ENCODE measurements at regions not wholly inside any gene's neighbourhood (a gene's known extent, or its start where the extent isn't known, plus 50 kb on each side); places are given as distances from the start of the nearest gene placed in this dataset.

GRCh38 chr4:104890598-104891275, 255.9 kb upstream of the TET2 start:
- no peak for DNase-seq (ENCODE audit: low spot score)
- no peak overlapping the region for H3K27ac ChIP-seq (ENCODE audit: poor library complexity, severe bottlenecking)
- no peaks in the 10 kb centered on the region for H3K4me1 ChIP-seq (ENCODE audit: insufficient read depth, poor library complexity, severe bottlenecking)
- TF ChIP-seq CTCF (IDR thresholded peaks at IDR 0.05; ENCODE audit: poor library complexity, severe bottlenecking): no peak
- no peak overlapping the region for H3K4me3 ChIP-seq (ENCODE audit: severe bottlenecking)
- no peaks in the 10 kb centered on the region for H3K9me3 ChIP-seq (ENCODE audit: severe bottlenecking)
- H3K27me3 ChIP-seq (ENCODE audit: insufficient read depth, poor library complexity, severe bottlenecking): no peaks in the 10 kb centered on the region
- no peak for ATAC-seq (ENCODE audit: low read depth)
- no peaks in the 10 kb centered on the region for H3K36me3 ChIP-seq (ENCODE audit: low read depth)

- Histone ChIP-seq H3K4me3 (ENCODE audit: severe bottlenecking) (no peak overlapping the region), H3K27ac (ENCODE audit: poor library complexity, severe bottlenecking) (no peak overlapping the region), H3K4me1 (ENCODE audit: insufficient read depth, poor library complexity, severe bottlenecking) (no peaks in the 10 kb centered on the region), H3K9me3 (ENCODE audit: severe bottlenecking) (no peaks in the 10 kb centered on the region), H3K27me3 (ENCODE audit: insufficient read depth, poor library complexity, severe bottlenecking) (no peaks in the 10 kb centered on the region), H3K36me3 (ENCODE audit: low read depth) (no peaks in the 10 kb centered on the region)
- ATAC-seq (ENCODE audit: low read depth) (no peak), DNase-seq (ENCODE audit: low spot score) (no peak)
- no peak for TF ChIP-seq CTCF (IDR thresholded peaks at IDR 0.05; ENCODE audit: poor library complexity, severe bottlenecking)
Observed at GRCh38 chr4:104896660-104897645, 249.7 kb upstream of the TET2 start.

DNA sequence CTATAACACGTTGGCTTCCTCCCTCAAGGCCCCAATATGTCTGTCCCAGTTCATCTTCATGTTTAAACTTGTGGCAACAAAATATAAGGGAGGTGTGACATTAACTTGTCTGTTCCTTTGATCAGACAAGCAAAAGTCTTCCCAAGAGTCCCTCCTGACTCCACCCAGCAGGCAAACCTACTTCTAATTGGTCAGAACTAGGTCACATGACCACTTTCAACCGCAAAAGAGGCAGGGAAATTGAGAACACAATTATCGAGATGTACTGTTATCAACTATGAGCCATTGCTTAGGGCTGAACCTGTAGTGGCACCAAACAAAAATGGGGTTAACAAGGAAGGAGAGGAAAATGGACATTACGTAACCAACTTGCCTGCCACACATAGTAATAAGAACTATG, 246.8 kb upstream of the TET2 start:
- no peak overlapping the region for H3K4me3 ChIP-seq (ENCODE audit: severe bottlenecking)
- H3K9me3 ChIP-seq (ENCODE audit: severe bottlenecking): no peaks in the 10 kb centered on the region
- H3K27ac ChIP-seq (ENCODE audit: poor library complexity, severe bottlenecking): no peak overlapping the region
- H3K4me1 ChIP-seq (ENCODE audit: insufficient read depth, poor library complexity, severe bottlenecking): no peaks in the 10 kb centered on the region
- H3K27me3 ChIP-seq (ENCODE audit: insufficient read depth, poor library complexity, severe bottlenecking): no peaks in the 10 kb centered on the region
- no peaks in the 10 kb centered on the region for H3K36me3 ChIP-seq (ENCODE audit: low read depth)
- ATAC-seq (ENCODE audit: low read depth): no peak
- DNase-seq (ENCODE audit: low spot score): no peak
- no peak for TF ChIP-seq CTCF (IDR thresholded peaks at IDR 0.05; ENCODE audit: poor library complexity, severe bottlenecking)

DNA sequence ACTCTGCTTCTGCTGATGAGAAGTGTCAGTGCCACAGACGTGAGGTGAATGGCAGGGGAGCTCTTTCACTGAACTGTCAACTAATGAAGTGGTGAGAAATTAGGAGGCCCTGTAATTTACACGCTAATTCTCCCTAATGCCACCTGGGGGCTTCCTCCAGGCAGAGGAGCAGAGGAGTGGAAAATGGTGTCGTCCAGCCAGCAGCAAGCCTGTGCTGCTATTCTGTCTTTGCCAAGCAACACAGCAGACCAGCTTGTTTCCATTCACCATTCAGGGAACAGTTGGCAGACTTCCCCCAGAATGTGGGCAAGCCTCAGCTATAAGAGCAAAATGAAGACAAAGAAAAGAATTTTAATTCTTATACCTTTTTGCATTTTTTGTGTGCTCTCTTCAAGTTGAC, 245.2 kb upstream of the TET2 start:
- Histone ChIP-seq H3K36me3 (ENCODE audit: low read depth) (no peaks in the 10 kb centered on the region), H3K9me3 (ENCODE audit: severe bottlenecking) (no peaks in the 10 kb centered on the region), H3K4me1 (ENCODE audit: insufficient read depth, poor library complexity, severe bottlenecking) (no peaks in the 10 kb centered on the region), H3K27ac (ENCODE audit: poor library complexity, severe bottlenecking) (no peak overlapping the region), H3K27me3 (ENCODE audit: insufficient read depth, poor library complexity, severe bottlenecking) (no peaks in the 10 kb centered on the region), H3K4me3 (ENCODE audit: severe bottlenecking) (no peak overlapping the region)
- peak; percentile 2 for TF ChIP-seq CTCF (IDR thresholded peaks at IDR 0.05; ENCODE audit: poor library complexity, severe bottlenecking)
- DNase-seq (ENCODE audit: low spot score): no peak
- ATAC-seq (ENCODE audit: low read depth): 0 out of 3 replicates have a peak, but pooled peaks have one; percentile 42
